ENCODE measurements at regions not wholly inside any gene's neighbourhood (a gene's known extent, or its start where the extent isn't known, plus 50 kb on each side); places are given as distances from the start of the nearest gene placed in this dataset.

DNA sequence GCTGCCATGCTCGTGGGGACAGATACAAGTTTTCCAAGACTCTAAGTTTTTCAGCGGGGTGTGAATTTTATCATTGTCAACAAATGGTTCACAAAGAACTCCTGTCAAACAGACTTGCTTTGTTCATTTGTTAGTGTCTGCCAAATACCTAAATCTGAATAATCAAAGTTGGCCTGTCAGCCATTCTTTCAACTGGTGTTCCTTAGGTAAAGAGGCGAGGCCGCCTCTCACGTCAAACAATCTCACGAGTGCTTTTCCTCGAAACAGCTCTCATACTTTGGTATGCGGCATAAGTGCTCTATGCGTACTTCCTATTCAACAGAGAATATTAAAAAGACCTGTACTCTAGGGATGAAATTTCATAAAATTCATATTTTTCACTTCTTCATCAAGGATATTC is 51.4 kb upstream of the KANK4 start:
- DNase-seq = no peak

DNA sequence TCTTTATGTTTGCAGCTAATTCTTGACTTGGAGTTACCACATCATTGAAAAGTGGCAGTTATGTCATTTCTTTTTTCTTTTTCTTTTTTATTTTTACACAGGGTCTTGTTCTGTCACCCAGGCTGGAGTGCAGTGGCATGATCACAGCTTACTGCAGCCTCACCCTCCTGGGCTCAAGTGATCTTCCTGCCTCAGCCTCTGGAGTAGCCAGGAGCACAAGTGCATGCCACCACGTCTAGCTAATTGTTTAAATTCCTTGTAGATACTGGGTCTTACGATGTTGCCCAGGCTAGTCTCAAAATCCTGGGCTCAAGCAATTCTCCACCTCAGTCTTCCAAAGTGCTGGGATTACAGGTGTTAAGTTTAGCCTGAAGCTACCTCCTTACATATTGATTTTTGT is 52.1 kb upstream of the KANK4 start:
- no peak for DNase-seq

DNA sequence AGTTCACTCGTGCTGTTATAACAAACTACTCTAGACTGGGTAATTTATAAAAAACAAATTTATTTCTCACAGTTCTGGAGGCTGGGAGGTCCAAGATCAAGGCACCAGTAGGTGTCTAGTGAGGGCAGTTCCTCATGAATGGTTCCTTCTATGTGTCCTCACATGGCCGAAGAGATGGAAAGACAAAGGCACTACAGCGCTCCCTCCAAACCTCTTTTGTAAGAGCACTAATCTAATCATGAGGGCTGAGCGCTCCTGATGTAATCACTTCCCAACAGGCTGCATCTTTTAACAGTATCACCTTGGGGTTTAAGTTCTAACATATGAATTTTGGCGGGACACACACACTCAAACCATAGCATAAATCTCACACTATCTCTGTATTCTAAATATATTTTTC is 54.0 kb upstream of the KANK4 start:
- no peak for DNase-seq

DNA sequence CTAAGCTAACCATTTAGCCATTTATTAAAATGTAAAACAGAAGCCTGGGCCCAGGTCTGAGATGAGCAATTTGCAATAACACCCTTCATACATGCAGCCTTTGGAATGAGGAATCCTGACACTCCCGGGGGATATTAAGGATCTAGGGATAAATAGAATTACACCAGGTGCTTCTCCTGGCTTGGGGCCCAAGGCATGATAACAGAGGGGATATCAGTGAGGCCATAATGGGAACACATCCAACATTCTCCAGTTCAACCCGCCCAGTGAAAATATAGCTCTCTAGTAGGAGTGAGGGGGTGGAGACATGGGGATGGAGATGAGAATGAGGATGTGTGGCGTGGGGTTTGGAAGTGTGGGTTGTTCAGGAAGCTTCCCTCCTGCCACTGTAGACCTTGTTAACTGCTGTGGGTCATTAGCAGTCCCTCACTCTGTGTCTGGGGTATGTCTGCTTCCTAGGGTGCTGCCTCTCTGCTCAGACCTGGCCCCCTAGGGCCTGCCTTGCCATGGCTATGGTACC is 57.9 kb upstream of the KANK4 start:
- no peak for DNase-seq

DNA sequence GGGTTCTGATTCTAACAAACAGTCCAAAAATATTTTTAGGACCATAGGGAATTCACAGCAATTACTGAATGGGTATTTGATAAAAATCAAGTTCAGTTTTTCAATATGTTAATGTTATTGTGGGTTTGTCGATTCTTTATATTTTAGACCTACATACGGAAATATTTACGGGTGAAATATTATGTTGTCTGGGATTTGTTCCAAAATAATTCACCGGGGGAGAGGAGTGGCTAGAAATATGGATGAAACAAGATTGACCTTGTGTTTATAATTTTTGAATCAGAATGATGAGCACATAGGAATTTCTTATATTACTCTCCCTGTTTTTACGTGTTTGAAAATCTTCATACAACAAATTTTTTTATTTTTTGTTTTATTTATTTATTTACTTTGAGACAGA is 56.7 kb upstream of the USP1 start:
- no peak for DNase-seq

DNA sequence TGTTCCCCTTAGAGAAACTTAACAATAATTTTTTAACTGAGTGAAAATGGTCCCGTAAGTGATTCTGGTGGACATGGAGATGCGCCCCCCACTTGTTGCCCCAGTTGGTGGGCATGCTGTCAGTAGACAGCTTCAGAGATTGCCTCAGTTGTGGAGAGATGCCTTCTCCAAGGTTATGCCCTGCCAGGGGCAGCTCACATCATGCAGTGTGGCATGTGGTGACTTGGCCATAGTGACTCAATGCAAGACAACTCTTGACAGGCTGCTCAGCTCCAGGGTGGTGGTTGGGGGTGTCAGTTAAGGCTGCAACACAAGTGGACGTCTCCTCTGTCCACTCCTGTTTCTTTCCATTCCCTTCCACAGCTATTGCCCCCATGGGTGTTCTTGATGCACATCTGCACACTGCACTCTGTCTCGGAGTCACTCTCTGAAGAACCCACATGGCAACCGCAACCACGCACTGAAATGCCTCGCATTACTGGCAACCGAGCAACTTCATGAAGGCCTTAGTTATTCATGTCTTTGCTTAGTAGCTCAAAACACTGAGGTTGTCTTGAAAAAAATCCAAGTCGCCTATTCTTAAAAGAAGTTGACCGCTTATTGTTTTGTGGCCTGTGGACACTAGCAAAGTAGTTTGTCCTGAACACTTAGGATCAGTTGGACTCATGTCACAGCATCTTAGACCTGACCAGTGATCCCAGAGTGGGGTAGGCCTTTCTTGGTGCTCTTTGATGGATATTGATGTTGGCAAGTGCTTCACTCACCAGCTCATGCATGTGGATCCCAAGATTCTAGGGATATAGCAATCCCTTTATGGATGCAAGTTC is 54.8 kb upstream of the USP1 start:
- DNase-seq = no peak

DNA sequence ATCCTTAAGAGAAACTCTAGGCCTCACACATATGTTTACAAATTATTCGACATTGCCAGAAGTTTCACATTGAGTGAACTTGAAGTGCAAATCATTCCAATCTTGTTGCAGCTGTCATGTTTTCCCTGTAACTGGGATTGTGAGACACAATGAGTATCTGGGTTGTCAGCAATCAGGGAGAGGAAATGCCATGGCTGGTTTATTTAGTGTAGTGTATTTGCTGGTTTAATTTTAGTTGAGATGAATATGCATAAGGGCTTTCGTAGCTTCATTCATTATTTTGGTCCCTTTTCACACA is 54.2 kb upstream of the USP1 start:
- no peak for DNase-seq

DNA sequence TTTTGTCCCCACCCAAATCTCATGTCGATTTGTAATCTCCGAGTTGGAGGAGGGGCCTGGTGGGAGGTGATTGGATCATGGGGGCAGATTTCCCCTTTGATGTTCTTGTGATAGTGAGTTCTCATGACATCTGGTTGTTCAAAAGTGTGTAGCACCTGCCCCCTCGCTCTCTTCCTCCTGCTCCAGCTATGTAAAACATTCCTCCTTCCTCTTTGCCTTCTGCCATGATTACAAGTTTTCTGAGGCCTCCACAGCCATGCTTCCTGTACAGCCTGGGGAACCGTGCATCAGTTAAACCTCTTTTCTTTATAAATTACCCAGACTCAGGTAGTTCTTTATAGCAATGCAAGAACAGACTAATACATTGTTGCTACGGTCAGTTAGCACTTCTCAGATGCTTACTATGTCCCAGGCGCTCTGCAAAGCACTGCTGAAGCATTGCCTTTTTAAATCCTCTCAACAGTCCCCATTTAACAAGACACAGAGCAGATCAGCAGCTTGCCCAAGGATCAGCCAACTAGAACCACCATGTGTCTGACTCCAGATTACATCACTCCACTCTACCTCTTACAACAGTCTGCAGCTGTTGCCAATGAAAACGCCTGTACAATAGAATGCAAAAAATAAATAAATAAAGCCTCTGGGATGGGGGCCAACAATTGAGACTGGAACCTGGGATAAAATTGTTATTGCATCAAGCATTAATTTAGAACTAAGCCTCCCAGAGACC is 52.4 kb upstream of the USP1 start:
- DNase-seq = peak; percentile 29

DNA sequence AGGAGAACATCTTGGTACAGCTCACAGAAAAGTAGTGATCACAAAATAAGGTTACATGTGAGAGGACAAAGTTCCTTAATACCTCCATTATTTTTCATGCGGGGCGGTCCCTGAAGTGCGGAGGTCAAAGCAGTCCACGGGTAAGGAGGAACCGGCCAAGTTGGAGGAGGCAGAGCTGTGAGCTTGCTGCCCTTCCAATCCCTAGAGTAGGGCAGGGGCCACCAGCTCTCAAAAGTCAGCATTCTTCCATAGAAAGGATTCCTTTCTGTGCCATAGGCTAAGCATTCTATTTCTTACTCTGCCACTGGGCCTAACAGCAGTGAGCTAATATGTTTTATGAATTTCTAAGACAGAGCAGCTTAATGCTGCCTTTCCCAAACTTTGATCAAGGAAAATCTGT is 50.9 kb upstream of the USP1 start:
- DNase-seq = no peak

DNA sequence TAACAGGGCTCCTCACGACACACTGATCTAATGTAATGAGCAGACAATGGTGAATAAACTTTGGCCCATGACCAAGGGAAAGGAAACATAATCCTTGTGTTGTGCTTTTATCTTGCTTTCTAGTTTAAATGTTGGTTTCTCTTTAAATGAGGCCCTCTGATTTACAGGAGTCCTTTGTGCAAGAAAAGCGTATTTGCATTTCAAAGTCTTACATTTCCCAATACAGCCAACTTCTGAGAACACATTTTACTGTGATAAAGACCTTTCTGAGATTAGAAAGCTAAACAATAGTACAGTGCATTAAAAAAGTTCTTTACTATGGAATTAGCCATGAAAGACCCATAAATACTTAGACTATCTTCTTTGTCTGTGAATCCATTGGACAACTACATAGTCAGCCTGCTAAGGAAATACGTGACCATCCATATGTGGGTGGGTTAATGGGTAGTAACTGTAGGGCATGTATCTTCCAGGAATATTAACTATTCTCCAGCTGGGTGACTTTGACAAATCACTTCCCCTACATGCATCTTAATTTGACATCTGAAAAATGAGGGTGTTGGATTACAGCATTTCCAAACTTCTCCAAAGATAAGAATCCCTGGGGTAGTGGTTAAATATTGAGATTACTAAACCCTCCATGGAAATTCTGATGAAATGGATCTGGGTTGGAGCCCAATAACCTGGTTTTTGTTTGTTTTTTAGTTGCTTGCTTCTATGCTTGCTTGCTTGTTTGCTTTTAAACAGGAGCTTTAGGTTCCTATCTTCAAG is 50.3 kb upstream of the USP1 start:
- DNase-seq = no peak

Data from dermis blood vessel endothelial cell (primary cell).